ENCODE measurements at regions not wholly inside any gene's neighbourhood (a gene's known extent, or its start where the extent isn't known, plus 50 kb on each side); places are given as distances from the start of the nearest gene placed in this dataset.
"Not testable (repeated sequence)": the region's sequence is repeated elsewhere in the genome, so short reads cannot be mapped to it uniquely, and the experiment has no call there.

DNA sequence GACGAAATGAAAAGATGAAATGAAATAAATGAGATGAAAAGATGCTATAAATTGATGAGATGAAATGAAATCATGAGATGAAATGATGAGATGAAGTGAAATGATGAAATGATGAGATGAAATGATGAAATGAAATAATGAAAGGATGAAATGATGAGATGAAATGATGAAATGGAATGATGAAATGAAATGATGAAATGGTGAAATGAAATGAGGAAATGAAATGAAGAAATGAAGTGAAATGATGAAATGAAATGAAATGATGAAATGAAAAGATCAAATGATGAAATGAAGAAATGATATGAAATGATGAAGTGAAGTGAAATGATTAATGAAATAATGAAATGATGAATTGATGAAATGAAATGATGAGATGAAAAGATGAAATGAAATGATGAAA is 138.5 kb upstream of the ERV3-1 start:
- not testable (repeated sequence) for DNase-seq

DNA sequence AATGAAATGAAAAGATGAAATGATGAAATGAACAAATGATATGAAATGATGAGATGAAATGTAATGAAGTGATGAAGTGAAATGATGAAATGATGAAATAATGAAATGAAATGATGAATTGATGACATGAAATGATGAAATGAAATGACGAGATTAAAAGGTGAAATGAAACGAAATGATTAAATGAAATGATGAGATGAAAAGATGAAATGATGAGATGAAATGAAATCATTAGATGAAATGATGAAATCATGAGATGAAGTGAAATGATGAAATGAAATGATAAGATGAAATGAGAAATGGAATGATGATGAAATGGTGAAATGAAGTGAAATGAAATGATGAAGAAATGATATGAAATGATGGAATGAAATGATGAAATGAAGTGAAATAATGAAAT is 138.1 kb upstream of the ERV3-1 start:
- DNase-seq = not testable (repeated sequence)

DNA sequence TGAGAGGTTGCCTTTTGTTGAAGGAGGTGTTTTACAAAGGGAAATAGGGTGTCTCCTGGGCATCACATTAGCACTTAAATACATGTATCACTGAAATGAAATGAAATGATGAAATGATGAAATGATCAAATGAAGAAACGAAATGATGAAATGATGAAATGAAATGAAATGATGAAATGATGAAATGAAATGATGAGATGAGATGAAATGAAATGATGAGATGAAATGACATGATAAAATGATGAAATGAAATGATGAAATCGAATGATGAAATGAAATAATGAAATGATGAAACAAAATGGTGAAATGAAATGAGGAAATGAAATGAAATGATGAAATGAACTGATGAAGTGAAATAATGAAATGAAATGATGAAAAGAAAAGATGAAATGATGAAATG is 137.6 kb upstream of the ERV3-1 start:
- DNase-seq = not testable (repeated sequence)

DNA sequence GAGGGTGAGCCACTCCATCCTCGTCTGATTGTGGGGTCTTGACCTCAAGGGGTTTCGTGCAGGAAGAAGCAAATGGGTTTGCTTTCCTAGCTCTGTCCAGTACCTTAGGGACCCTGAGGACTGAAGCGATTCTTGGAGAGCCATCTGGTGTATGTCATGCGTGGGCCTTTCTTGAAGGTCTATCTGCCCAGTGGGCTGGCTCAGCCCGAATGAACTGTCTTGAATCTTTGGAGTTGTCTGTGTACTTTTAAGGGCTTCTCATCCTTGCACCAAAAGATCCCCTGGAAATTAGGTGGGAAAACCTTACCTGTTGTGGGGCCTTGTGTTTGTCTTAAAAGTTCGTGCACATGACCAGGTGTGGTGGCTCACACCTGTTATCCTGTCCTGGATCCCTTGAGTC is 135.4 kb upstream of the ERV3-1 start:
- DNase-seq = not testable (repeated sequence)

DNA sequence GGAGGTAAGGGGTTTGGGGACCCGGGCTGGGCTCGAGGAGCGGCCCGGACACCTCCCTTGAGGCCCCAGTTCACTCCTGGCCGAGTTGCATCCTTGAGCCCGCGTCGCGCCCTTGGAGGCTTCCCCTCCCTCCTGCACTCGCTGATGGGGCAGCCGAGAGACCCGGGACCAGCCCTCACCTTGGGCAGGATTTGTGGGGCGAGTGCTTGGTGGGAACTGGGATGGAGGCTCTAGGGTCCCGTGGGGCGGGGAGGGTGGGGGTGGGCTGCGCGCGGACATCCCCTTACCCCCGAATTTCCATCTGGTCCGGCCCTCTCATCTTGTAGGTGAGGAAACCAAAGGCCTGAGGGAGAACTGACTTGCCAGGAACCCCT is 134.9 kb upstream of the ERV3-1 start:
- not testable (repeated sequence) for DNase-seq

DNA sequence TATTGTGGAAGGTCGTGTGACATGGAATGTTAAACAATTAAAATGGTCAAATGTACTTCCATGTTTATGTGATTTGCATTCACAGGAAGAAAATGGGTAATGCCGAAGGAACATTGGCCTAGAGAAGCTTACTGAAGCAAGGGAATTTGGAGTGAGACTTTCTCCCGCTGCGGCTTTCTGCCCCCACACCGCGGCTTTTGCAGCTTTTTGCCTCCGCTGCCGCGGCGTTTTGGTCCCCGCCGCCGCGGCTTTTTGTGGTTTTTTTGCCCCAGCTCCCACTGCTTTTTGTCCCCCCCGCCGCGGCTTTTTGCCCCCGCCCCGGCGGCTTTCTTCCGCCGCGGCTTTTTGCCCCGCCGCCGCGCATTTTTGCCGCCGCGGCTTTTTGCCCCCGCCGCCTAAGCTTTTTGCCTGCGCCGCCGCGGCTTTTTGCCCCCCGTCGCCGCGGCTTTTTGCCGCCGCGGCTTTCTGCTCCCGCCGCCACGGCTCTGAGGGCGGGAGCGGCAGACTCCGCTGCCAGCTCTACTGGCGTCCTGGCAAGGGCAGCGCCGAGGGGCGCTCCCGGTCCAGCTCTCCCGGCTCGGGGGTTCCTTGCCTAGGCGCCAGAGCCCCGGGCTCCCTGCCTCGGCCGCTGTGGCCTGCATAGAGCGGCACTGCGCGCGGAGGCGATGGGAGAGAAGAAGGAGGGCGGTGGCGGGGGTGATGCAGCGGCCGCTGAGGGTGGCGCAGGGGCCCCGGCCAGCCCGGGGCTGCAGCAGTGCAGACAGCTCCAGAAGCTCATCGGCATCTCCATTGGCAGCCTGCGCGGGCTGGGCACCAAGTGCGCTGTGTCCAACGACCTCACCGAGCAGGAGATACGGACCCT is 134.3 kb upstream of the ERV3-1 start:
- not testable (repeated sequence) for DNase-seq

DNA sequence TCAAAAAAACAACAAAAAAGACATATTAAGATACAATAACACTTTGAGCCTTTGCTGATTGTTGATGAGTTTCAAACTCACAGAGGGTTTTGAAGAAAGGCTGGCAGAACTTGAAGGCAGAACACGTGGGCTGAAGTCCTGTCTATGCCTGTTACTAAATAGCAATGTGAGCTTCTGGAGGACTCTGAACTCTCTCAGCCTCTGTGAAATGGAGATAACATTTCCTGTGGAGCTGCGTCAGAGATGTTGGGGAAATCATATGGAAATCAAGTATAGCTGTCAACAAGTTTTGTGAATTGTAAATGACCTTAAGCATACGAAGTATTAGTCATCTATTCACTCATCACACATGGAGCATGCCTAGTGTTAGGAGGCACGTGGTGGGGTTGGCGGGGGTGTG is 130.4 kb upstream of the ERV3-1 start:
- not testable (repeated sequence) for DNase-seq

DNA sequence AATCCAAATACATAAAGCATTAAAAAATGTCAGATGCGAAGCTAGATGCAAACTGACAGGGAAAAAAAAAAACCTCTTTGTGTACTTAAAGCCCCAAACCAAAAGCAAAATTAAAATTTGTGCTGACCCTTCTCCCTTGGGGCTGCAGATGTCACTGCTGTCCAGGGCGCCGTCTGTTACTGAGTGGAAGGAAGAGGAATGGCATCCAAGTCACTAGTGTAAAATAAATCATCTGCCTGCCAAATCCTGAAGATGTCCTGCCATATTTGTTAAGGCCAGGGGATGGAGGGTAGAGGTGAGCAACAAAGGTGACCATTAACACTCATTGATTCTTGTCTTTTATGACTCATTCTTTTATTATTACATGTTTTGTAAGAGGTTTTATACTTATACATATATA is 126.6 kb upstream of the ERV3-1 start:
- DNase-seq = not testable (repeated sequence)

DNA sequence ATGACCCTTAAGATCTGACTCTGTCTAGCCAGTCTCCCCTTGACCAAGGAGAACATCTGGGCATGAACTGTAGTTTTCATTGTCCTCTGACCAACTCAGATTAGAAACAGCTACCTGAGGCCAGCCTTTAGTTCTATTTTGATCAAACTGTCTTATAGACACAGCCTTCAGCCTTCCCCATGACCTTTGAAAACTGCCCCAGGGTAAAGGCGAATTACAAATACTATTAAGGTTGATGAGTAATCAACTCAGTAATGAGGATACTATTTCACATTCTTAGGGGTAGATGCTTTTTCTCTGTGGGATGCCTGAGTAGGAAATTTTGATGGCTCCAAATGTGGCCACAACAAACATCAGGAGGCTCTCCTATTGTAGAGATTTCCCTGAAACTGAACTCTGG is 125.8 kb upstream of the ERV3-1 start:
- not testable (repeated sequence) for DNase-seq

DNA sequence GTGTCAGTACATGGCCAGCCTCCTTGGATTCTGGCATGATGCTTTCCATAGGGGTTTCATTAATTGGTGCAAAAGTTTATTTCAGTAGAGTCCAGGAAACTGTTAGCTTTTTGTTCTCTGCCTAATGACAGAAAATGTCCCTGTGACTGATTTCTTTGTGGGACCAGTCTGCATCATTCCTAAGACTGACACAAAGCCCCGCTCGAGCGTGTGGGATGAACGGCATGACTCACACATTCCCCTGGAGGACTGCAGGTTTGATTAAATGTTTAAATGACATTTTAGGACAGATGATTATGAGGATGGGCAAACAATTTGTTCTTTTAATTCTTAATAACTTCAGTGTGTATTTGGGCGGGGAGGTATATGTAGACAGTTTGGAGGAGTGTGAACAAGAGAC is 120.9 kb upstream of the ERV3-1 start:
- DNase-seq = not testable (repeated sequence)

DNA sequence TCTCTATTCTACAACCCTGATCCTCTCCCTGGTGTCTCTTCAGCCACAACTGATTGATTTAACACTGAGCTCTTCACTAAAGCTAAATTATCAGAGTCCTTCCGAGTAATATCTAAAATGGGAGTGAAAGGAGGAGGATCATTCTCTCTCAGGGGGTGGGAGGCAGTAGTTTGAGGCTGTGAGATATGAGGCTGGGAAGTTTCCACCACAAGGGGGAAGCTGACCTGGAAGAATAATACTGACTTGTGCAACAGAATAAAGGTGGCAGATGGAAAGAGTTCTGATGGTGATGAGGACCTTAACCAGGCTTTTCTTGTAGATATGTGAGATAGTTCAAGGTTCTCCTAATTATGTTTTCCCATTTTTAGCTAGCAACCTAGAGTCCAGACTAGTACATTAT is 118.1 kb upstream of the ERV3-1 start:
- not testable (repeated sequence) for DNase-seq

DNA sequence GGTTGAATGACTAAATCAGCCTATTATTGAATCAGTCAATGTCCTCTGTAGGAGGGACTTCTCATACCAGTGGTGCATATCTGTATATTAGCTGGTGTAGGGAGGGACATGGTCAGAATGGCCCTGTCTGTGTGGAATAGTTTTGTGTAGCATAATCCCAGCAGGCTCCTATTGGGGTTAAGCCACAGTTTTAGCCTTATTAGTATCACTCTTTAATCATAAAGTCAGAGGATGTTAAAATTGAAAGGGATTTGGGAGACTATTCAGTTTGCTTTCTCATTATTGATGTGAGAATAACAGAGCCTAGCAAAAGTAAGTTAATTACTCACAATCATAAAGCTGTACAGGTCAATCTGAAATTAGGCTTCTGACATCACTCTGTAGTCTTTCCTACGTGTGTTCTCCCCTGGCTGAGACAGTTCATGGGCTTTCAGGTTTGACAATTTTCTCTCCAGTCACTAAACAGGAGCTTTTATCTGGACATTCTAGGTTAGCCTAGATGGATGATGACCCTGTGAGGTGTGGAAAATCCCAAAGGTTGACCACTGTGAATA is 99.2 kb upstream of the ERV3-1 start:
- DNase-seq = not testable (repeated sequence)

DNA sequence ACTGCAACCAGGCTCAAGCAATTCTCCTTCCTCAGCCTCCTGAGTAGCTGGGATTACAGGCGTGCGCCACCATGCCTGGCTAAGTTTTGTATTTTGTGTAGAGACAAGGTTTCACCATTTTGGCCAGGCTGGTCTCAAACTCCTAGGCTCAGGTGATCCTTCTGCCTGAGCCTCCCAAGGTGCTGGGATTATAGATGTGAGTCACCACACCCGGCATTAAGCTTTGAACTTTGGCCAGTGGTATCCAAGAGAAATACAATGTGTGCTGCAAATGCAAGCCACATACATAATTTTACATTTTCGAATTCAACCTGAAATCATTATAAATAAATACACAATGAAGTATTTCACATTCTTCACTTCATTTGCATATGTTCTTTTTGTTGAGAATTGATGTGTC is 94.0 kb upstream of the ERV3-1 start:
- not testable (repeated sequence) for DNase-seq

DNA sequence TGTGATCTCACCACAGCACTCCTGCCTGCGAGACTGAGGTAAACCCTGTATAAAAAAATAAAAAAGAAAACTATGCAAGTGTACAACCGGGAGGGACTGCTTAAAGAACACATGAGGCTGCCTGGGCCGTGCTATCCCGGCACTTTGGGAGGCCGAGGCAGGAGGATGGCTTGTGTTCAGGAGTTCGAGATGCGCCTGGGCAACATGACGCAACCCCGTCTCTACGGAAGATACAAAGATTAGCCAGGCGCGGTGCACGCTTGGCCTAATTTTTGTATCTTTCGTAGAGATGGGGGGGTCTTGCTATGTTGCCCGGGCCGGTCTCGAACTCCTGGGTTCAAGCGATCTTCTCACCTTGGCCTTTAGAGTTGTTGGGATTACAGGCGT is 75.2 kb upstream of the ERV3-1 start:
- DNase-seq = not testable (repeated sequence)

DNA sequence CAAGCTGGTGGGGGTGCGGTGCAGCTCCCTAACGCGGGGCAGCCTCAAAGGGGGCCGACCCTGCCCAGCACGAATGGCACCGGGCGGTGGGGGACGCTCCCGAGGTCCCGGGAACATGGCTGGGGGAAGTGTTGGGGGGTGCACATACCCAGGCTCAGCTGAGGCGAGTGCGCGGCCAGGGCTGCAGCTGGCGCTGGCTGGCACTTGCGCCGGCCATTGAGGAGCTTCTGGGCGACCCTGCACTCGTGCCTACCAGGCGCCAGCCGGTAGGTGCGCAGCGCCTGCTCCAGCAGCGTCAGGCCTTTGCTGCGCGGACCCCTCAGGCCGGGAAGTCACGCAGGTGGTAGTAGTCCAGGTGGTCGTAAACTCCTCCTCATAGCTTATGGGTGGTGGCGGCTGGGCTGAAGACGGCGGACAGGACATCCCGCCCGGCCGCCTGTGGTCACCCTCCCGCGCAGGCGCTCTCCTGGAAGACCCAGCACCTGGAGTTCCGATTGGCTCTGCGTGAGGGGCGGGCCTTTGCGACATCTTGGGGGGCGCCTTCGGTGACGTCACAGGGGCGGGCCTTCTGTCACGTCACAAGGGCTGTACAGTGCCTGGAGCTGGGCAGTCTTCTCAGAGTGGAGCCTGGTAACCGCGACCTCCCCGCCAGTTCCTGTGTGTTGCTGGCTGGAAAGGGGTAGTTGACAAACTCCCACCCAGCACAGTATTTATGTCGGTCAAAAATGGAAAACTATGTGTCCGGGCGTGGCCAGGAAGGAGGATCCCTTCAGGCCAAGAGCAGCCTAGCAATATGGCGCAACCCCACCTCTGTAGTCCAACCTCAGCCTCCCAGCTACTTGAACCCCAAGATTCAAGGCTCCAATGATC is 74.5 kb upstream of the ERV3-1 start:
- DNase-seq = peak; percentile 89

DNA sequence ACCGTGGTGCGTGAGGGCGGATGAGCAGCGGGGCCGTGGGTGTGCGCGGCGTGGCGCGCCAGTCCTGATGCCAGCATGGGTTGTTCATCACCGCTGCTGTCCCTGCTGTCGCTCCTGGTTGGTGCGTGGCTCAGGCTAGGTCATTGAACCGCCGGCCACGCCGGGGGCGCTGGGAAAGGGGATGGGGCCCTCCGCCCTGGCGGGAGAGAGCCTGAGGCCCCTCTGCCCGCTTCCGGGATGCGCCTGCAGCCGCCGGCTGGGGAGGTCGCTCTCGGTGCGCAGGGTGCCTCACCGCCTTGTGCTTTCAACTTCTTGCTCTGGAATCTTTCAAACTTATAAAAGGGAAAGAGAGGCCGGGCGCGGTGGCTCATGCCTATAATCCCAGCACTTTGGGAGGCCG is 68.5 kb upstream of the ERV3-1 start:
- DNase-seq = not testable (repeated sequence)

DNA sequence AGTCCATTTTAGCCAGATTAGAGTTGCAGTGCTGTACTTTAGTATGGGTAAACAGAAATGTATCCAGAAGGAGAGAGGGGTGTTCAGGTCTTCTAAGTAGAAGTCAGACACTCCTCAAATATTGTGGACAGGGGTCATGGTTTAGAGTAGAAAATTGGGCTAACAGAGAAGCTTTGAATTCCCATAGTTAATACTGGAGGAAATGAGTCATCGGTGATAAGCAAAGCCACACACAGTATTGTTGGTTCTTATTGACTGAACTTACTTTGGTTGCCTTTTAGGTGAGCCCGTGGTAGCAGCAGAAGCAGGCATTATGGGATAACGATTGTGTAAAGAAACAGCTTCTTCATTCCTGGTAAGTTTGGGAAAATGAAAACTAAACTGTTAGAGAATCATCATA is 66.7 kb upstream of the ERV3-1 start:
- DNase-seq = not testable (repeated sequence)

DNA sequence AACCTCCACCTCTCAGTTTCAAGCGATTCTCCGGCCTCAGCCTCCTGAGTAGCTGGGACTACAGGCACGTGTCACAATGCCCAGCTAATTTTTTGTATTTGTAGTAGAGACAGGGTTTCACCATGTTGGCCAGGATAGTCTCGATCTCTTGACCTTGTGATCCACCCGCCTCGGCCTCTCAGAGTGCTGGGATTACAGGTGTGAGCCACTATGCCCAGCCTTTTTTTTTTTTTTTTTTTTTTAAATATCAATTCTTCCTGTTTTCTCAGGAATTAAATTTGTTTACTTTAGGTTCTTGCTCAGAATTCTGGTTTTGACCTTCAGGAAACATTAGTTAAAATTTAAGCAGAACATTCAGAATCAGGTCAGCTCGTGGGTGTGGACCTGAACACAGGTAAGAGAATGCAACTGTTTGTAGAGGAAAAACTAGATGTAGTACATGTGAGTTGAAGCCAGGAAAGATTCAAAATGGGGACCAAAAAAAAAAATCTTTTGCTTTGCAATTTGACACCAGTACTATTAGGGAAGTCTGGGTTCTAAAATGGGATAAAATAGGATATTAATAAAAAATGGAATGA is 65.5 kb upstream of the ERV3-1 start:
- DNase-seq = not testable (repeated sequence)

DNA sequence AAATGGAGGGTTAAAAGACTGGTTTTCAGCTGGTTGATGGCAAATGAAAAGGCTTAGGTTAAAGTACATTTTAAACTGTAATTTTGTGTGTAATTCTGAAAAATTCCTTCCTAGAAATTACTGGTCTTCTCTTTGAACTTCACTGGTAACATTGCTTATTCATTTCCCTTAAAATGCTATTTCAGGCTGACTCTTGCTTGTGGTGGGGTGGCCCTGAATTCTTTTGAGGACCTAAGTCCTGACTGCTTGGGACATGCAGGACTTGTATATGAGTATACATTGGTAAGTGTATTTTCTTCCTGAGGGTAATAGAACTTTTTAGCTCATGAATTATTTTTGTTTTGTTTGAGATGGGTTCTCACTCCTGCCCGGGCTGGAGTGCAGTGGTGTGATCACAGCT is 63.0 kb upstream of the ERV3-1 start:
- not testable (repeated sequence) for DNase-seq

DNA sequence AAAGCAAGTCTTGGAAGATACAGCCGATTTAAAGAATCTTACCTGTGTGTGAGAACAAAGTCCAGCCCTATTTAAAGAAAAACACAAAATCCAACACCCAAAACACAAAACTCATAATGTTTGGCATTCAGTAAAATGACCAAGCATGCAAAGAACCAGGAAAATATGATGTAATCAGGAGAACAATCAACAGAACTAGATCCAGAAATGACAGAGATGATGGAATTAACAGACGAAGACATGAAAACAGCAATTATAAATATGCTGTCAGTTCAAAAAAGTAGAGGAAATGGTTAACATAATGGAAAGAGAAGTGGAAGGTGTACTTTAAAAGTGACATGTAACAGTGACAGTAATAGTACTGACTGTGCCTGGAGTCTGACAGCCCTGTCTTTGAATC is 56.1 kb upstream of the ERV3-1 start:
- not testable (repeated sequence) for DNase-seq

DNA sequence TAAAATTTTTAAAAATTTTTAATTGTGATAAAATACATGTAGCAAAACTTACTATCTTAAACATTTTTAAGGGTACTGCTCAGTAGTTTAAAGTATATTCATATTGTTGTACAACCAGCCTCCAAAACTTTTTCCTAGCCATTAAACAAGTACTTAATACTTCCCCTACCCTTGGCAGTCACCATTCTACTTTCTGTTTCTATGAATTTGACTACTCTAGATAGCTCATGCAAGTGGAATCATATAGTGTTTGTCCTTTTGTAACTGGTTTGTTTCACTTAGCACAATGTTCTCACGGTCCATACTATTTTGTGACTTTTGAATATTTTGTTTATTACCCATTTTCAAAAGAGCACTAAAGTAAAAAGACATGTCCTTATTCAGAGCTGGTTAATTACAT is 52.8 kb upstream of the ERV3-1 start:
- DNase-seq = not testable (repeated sequence)
